GM19455 (cell line): ENCODE measurements at regions not wholly inside any gene's neighbourhood (a gene's known extent, or its start where the extent isn't known, plus 50 kb on each side); places are given as distances from the start of the nearest gene placed in this dataset.

Source experiments
- ATAC-seq: cut with Tn5 transposase; IDR thresholded peaks from one replicate; pipeline ENCODE4 v1.9.1; 2021; ENCODE audit not compliant: unreplicated experiment

DNA sequence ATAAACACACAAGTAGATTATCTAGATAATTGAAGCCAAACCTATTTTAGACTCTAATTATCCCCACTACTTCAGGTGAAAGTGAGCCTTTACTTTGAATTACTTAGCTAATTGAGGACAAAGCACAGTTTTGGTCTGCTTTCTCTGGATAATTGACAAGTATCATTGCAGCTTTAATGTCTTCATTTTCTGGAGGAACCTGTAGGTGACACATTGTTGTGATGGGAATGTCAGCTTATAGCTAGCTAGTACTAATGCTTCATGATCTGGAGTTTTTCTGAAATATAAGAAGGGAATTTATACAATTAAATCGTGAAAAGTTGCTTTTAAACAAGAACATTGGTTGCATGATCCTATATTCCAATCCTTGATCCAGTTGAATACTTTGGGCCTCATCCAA, 319.3 kb upstream of the CITED2 start:
- no peak for ATAC-seq

DNA sequence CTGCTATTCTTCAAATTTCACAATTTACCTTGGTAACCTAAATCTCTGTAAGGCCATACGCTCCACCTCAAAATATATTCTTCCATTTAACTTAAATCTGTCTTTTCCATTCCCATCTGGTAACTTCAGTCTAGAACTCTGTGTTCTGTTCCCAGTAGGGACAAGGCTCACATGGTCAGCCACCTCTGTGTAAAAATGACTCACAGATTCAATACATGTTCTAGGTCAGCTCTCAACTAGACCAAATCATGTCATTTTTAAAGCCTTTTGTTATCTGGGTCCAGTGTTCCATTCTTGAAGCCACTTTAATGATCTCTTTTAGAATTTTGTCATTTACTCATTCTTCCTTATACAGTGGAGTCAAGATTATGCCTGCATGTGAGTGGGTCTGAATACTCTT, 315.6 kb upstream of the CITED2 start:
- no peak for ATAC-seq

DNA sequence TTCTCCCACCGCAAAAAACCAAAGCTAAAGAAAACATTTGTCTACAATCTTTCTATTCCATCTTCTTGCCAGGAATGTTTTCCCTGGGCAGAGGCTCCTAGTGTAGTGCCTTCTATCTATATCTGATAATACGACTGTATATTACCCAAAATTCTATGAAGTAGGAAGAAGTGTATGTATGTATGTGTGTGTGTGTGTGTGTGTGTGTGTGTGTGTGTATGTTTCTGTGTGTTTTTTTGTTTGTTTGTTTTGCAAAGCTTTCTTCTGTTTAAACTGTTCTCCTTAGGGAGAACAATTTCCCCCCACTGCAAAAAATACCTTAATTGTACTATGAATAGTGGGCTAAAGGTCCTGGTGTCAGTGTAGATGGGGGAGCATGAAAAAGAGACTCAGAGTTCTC, 312.6 kb upstream of the CITED2 start:
- no peak for ATAC-seq

DNA sequence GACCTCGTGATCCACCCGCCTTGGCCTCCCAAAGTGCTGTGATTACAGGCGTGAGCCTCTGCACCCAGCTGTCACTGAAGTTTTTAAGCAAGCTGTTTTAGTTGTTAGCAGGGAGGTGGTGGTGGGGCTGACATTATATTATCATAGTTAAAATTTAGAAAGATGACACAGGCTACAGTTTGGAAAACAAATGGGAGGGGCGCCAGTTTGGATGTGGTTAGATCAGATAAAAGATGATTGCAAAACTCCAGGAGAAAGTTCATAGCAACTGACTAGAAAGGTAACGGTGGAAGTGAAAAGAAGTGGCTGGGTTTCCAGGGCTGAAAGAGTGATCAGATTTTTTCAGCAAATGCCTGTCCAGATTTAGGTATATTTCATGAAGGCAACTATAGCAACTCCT, 311.9 kb upstream of the CITED2 start:
- ATAC-seq, result no peak

DNA sequence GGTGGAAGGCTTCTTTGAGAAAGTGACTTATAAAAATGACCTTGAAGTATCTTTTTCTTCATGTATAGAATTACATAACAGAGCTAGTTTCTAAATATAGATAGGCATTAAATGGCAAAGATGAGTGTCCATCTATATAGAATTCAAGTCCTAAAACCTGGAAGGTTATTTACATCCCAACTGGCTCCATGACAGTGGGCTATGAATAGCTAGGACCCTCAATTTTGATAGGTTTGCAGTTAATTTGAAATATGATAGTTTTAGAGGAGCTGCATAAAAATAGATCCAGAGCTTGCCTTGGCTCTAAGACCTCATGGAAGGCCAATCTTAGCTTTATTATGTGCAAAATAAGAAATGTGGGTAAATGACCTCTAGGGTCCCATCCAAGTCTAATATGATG, 310.6 kb upstream of the CITED2 start:
- no peak for ATAC-seq

DNA sequence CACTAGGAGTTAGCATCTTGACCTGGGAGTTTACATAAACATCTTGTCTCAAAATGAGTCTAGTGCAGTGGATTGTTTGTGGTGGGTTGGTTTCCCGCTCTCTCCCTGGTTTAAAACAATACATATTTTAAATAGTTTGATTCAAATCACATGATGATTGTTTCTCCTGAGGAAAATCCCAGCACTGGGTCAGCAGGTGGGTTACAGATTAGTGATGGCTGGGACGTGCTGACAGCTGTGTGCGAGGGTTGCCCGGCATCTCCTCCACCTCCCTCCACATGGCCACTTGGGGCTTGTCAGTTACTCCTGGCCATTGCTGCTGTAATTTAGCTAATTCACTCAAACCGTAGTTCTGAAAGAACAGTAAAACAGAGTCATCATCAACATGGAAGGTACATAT, 306.4 kb upstream of the CITED2 start:
- no peak for ATAC-seq

DNA sequence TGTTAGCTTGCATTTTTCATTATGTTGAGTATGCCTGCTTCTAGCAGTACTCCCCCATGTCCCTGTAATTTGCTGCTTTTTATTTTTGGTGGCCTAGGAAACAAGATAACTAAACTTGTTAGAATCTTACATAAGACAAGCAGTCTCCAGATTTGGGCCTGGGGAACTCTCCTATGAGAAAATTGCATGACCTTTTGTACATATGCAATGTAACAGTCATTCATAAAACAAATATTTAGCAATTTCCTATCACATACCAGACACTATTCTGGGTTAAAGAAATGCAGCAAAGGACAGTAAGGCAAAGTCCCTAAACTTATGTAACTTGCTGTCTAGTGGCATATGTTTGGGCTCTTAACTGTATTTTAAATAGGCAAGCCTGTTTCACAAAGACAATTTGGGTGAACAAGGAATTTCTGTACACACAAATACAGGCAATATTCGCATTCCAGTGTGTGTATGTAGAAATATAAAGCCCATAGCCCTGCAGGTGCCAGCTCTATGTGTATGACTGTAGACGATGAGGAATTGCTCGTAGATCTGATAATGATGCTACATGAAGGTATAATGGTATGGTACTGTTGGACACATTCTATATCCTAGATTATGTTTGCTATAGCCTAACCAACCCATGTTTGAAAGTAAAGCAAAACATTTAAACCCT, 305.2 kb upstream of the CITED2 start:
- ATAC-seq, result no peak

DNA sequence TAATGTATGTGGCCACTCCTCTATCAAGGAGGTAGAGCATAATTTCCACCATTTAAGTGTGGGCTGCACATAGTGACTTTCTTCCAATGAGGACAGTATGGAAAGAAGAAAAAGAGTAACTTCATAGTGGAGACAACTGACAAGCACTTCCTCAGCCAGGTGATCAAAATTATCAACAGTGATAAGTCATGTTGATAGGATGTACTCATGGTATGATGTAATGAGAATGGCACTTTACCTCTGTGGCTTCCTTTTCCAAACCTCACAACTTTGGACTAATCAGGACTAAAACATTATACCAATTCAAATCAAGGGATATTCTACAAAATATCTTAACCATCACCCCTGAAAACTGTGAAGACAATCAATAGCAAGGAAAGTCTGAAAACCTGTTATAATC, 302.3 kb upstream of the CITED2 start:
- ATAC-seq, result no peak

DNA sequence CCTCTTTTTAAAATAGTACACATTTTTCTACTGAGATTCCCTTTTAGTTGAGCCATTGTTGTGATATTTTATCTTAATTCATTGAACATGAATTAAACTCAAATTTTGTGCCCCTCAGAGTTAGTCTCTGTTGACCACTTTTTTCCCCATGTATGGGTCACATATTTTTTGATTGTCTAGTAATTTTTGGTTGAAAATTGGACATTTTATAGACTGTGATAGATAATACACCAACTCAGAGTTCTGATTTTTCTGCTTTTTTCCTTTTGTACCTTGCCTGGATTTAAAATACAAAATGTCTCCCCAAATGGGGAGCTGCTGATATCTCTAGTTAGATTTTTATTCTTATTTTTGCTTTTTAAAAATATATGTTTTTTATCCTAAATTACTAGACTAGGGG, 291.8 kb upstream of the CITED2 start:
- ATAC-seq, result no peak

DNA sequence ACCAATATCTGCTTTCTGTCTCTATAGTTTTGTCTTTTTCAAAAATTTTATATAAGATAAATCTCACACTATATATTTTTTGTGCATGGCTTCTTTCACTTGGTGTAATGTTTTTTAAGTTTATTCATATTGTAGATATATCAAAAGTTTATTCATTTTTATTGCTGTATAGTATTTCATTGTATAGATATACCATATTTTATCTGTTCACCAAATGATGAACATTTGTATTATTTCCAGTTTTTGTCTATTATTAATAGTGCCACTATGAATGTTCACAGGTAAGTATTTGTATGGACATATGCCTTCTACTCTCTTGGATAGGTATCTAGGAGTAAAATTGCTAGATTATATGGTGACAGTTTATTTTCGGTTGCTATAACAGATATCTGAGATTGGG, 289.5 kb upstream of the CITED2 start:
- no peak for ATAC-seq

DNA sequence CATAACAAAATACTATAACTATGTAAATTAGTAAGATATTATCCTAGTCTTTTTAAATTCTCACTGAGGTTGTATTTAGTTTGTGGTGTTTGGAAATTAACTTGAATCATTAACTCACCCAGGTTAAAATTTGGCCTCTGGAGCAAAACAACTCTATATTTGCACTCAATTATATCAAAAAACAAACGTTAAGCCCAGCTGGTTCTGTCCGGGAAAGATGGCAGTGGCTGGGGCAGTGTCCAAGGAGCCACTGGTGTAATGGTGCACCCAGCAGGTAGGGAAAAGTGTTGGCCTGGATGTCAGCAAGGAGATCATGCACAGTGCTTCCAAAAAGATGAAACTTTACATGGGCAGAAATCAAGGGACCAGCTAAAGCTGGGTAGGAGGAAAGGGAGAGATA, 285.3 kb upstream of the CITED2 start:
- no peak for ATAC-seq

DNA sequence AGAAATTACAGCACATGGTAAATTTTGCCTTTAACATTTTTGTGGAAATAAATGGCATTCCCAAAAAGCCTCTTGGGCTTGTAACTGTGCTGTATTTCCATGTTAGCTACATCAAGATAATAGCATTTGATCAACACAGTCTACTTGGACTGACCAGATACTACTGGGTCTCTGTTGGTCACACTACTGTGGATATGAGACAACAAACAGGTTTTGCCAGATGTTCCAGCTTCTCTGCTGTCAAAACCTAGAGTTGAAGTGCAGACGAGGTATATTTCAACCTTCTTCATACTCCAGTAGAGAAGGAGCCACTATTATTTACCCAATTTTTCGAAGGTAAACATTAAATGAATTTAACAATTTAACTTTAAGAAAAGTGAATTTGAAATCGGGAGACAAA, 284.7 kb upstream of the CITED2 start:
- ATAC-seq, result no peak

DNA sequence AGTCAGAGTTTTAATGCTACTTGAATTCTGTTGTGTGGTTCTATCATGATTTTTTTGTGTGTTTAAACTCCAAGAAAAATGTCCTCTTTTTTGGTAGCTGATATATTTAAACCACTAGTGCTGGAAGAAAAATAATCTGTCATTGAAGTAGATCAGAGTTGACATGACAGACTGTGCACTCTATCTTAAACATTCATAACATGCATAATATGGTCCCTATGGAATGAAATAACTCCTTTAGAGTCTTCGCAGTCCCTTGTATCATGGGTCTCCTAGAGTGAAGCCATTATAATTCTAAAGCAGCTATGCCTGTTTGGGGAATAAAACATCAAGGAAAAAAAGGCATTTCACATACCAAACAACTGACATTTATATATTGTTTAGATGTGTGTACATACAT, 282.7 kb upstream of the CITED2 start:
- ATAC-seq, result no peak

DNA sequence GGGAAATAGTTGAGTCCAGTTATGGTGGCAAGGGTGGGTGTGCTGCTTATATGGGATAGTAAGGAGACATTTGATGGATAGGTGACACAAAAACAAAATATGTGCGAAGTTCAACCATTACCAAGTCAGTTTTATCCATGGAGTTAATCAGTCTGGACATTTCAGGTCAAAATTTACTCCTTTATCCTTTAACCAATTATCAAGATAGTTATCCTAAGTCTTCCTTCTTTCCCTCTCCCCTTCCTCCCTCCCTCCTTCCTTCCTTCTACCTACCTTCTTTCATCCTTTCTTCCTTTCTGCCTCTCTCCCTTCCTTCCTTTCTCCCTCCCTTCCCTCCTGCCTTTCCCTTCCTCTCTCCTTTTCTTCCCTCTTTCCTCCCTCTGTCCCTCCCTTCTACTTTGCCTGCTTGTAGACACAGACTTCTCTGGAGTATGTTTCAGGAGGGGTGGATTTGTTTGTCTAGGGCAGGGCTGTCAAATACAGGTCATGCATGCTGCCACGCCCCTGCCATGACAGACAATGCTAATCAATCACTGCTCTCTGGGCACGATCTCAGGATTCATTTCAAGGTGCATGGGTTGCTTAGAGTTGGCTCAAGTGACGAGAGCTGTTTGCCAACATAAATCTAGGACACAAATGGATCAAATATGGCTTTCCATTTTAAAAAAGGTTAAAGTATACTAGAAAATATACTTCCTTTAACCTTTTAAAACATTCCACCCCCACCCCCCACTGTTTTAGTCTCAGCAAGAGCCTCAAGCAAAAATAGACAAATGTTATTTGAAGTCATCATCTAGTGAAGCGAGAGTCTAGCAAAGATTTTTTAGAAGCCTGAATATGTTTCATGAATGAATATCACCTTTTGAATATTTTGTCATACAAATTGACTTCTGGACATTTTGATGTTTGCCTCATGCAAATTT, 281.6 kb upstream of the CITED2 start:
- ATAC-seq, result no peak

DNA sequence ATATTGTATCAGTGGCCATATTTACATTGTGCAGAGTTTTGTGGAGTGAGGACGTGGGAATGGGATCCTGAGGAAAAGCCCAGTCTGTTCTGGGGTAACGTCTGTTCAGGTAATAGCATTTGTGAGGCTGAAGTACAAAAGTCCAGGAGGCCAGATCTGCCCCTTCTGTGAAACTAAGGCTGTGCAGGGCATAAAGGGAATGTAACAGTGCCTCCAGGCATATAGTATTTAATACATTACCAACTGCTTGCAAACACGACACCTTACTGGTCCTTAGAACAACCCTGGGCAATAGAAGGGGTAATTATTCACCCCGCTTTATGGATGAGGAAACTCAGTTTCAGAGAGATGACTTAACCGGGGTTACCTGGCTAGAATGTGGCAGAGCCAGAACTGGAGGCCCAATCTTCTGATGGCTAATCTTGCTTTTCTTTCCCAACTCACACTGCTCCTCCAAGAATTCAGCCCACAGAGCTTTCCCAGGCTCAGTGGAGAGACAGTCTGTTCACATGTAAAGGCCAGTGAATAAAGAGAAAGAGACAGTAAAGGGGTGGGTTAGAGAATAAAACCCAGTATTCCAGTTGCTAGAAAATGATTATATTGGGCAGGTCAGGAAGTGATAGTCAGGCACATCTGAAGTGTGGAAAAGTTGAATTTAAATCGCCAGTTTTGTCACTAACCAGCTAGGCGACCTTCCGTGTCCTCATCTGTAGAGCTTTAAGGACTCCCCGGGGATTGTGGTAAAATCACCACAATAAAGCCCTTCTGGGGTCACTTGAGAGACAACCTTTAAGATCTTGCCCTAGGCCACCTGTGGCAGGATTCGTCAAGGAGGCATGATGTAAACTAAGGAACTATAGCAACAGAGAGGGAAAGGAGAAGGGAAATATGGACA, 280.7 kb upstream of the CITED2 start:
- no peak for ATAC-seq

DNA sequence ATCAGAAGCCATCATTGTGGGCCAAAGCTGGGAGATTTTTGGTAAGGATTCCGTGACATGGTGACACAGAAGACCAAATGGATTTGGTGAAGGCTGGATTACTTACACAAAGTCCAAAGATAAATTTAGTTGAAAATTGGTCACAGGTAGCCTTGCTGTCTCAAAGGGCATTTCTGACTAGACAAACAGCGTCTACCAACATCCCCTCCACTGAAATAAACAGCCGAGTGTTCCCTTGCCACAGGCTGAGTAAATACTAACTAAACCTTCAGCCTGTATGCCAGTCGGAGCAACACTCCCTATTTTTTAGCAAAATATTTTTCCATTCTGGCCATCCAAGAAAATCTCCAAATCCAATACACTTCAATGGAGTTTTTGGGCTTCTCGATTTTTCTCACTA, 279.9 kb upstream of the CITED2 start:
- no peak for ATAC-seq

DNA sequence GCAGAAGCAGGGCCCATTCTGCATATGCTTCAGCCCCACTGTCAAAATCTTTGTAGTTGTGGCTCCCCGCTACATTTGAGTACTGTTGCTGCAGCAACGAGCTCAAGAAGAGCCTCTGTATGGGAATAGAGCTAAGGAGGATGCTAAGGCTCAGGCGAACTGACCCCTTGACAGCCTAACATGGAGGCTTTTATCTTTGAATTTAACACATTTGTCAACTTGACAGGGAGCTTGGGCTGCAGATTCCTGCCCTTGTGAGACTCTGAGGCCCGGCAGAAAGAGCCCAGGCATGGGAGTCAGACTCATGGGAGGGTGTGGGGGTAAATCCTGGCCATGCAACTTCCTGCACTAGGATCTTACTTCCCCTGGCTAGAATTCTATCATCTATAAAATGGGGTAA, 278.7 kb upstream of the CITED2 start:
- no peak for ATAC-seq

DNA sequence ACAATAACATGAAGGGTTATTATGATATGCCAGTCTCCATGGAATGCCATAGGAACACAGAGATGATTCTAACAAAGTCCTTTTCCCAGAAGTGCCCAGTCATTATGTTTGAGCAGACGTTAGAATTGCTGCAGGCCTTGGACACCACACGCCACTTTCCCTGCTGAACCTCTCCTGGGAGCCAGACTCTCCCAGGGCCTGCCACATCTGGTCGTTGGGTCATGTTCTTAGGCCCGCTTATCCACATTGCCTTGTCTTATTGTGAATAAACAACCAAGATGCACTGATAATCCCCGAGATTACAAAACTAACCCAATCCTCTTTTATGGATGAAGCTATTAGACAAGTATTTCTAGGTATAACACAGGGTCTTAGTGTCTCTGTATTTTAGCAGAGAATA, 276.5 kb upstream of the CITED2 start:
- ATAC-seq, result no peak

DNA sequence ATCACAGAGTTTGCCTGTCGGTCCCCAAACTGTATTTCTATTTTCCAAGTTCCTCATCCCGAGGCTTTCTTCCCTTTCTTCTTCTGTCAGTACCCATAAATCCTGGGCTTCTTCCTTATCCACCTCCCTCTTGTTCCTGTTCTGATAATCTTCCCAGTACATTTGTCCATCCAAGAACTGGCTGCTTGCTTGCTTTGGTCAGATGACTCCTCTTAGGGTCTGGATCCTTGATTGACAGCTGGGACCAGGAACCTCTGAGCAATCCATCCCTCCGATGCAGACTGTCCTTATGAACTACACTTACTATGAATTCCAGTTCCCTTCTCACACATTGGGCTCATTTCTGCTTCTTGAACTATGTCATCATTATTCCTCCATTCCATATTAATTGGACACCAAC, 275.3 kb upstream of the CITED2 start:
- no peak for ATAC-seq

DNA sequence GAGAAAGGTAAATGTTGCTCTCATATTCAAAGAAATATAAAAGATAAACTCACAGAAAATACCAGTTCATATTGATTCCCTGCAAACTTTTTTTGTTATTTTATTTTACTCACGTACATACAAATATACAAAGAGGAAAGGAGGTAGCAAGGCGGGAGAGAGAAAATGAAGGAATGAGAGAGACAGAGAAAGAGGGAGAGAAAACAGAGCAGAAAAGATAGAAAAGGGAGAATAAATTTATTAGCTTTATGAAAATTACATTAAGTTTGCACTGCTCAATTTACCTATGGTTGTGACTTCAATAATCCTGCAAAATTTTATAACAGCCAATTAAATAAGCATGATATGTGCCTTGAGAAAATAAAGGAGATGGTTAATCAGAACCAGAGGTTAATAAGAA, 274.7 kb upstream of the CITED2 start:
- no peak for ATAC-seq

DNA sequence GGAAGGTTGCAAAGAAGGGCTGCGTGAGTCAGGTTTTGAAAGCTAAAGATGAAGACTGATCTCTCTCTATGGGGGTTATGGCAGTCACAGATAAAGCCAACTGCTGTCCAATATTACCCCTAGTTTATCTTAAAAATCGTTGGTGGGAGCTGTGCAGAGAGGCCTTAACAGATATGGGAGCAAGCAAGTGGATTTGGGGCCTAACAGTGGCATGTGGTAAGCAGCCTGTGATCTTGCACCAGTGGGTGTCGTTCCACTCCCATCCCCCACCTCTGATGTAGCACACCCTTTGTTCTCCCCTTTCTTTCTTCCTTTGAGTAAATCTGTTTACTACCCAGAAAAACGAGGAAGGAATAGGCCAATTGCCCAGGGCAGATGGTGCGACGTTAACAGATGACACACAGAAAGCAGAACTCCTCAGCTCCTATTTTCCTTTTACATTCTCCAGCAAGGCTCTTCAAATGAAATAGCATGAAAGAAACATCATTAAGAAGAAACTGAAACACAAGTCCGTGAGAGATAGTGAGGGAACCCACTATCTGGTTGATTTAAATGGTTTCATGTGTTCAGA, 274.1 kb upstream of the CITED2 start:
- ATAC-seq, result no peak
